ENCODE measurements at regions not wholly inside any gene's neighbourhood (a gene's known extent, or its start where the extent isn't known, plus 50 kb on each side); places are given as distances from the start of the nearest gene placed in this dataset.

GRCh38 chrX:7280520-7280919 lies 132.6 kb upstream of the PUDP start:
- Mint-ChIP-seq H3K4me3 (no peak overlapping the region), H3K27me3 (no peaks in the 10 kb centered on the region)
- ATAC-seq: no peak

GRCh38 chrX:7272346-7272745 lies 124.4 kb upstream of the PUDP start:
- Mint-ChIP-seq H3K9me3 (no peaks in the 10 kb centered on the region), H3K27ac (no peak overlapping the region), H3K36me3 (ENCODE audit: low read depth) (no peaks in the 10 kb centered on the region), H3K4me1 (no peaks in the 10 kb centered on the region), H3K27me3 (no peaks in the 10 kb centered on the region), H3K4me3 (no peak overlapping the region)
- no peak for DNase-seq
- ATAC-seq: no peak

More at GRCh38 chrX:7280520-7280919, 132.6 kb upstream of the PUDP start:
- DNase-seq: no peak
- Mint-ChIP-seq H3K9me3 (no peaks in the 10 kb centered on the region), H3K4me1 (no peaks in the 10 kb centered on the region), H3K27ac (no peak overlapping the region), H3K36me3 (ENCODE audit: low read depth) (no peaks in the 10 kb centered on the region)

GRCh38 chrX:7270933-7271332 lies 123.0 kb upstream of the PUDP start:
- H3K27ac Mint-ChIP-seq: no peak overlapping the region
- no peaks in the 10 kb centered on the region for H3K4me1 Mint-ChIP-seq
- no peaks in the 10 kb centered on the region for H3K27me3 Mint-ChIP-seq
- H3K36me3 Mint-ChIP-seq (ENCODE audit: low read depth): no peaks in the 10 kb centered on the region
- no peak overlapping the region for H3K4me3 Mint-ChIP-seq
- ATAC-seq (no peak), DNase-seq (no peak)
- H3K9me3 Mint-ChIP-seq: no peaks in the 10 kb centered on the region

- no peak for DNase-seq
- Mint-ChIP-seq H3K27me3 (no peaks in the 10 kb centered on the region), H3K9me3 (no peaks in the 10 kb centered on the region), H3K4me3 (no peak overlapping the region), H3K4me1 (no peaks in the 10 kb centered on the region), H3K36me3 (ENCODE audit: low read depth) (no peaks in the 10 kb centered on the region), H3K27ac (no peak overlapping the region)
- no peak for ATAC-seq
These were observed 122.0 kb upstream of the PUDP start for GRCh38 chrX:7269991-7270390.

- H3K9me3 Mint-ChIP-seq: no peaks in the 10 kb centered on the region
- no peaks in the 10 kb centered on the region for H3K4me1 Mint-ChIP-seq
- DNase-seq (no peak), ATAC-seq (no peak)
- H3K4me3 Mint-ChIP-seq: no peak overlapping the region
- no peaks in the 10 kb centered on the region for H3K36me3 Mint-ChIP-seq (ENCODE audit: low read depth)
- no peaks in the 10 kb centered on the region for H3K27me3 Mint-ChIP-seq
- no peak overlapping the region for H3K27ac Mint-ChIP-seq
These were observed 121.6 kb upstream of the PUDP start for GRCh38 chrX:7269589-7269988.

GRCh38 chrX:7266288-7266687 lies 118.3 kb upstream of the PUDP start:
- DNase-seq: no peak
- ATAC-seq: no peak
- Mint-ChIP-seq H3K9me3 (no peaks in the 10 kb centered on the region), H3K27ac (no peak overlapping the region), H3K36me3 (ENCODE audit: low read depth) (peaks cover 2% of the 10 kb centered on the region), H3K27me3 (no peaks in the 10 kb centered on the region), H3K4me3 (no peak overlapping the region), H3K4me1 (peaks cover 4% of the 10 kb centered on the region)

- Mint-ChIP-seq H3K27ac (no peak overlapping the region), H3K9me3 (no peaks in the 10 kb centered on the region), H3K4me3 (no peak overlapping the region), H3K27me3 (no peaks in the 10 kb centered on the region), H3K36me3 (ENCODE audit: low read depth) (peaks cover 5% of the 10 kb centered on the region), H3K4me1 (peaks cover 4% of the 10 kb centered on the region)
- DNase-seq: no peak
- no peak for ATAC-seq
These were observed 116.4 kb upstream of the PUDP start for GRCh38 chrX:7264399-7264798.

- no peak overlapping the region for H3K27ac Mint-ChIP-seq
- H3K27me3 Mint-ChIP-seq: no peaks in the 10 kb centered on the region
- DNase-seq: no peak
- H3K4me3 Mint-ChIP-seq: no peak overlapping the region
- H3K36me3 Mint-ChIP-seq (ENCODE audit: low read depth): peaks cover 6% of the 10 kb centered on the region
- H3K9me3 Mint-ChIP-seq: no peaks in the 10 kb centered on the region
- no peak for ATAC-seq
- H3K4me1 Mint-ChIP-seq: peaks cover 4% of the 10 kb centered on the region
These were observed 116.0 kb upstream of the PUDP start for GRCh38 chrX:7263961-7264360.

- ATAC-seq (no peak), DNase-seq (no peak)
- H3K36me3 Mint-ChIP-seq (ENCODE audit: low read depth): peaks cover 8% of the 10 kb centered on the region
- H3K4me1 Mint-ChIP-seq: peaks cover 4% of the 10 kb centered on the region
- H3K4me3 Mint-ChIP-seq: no peak overlapping the region
- no peaks in the 10 kb centered on the region for H3K9me3 Mint-ChIP-seq
- H3K27ac Mint-ChIP-seq: no peak overlapping the region
- H3K27me3 Mint-ChIP-seq: no peaks in the 10 kb centered on the region
These were observed 115.4 kb upstream of the PUDP start for GRCh38 chrX:7263330-7263729.

- Mint-ChIP-seq H3K27me3 (no peaks in the 10 kb centered on the region), H3K9me3 (no peaks in the 10 kb centered on the region), H3K36me3 (ENCODE audit: low read depth) (peaks cover 8% of the 10 kb centered on the region), H3K4me1 (peaks cover 4% of the 10 kb centered on the region), H3K4me3 (no peak overlapping the region), H3K27ac (no peak overlapping the region)
- no peak for ATAC-seq
- DNase-seq: no peak
These were observed 114.6 kb upstream of the PUDP start for GRCh38 chrX:7262551-7262950.

- Mint-ChIP-seq H3K27ac (no peak overlapping the region), H3K9me3 (no peaks in the 10 kb centered on the region), H3K4me3 (no peak overlapping the region), H3K36me3 (ENCODE audit: low read depth) (peaks cover 8% of the 10 kb centered on the region), H3K27me3 (no peaks in the 10 kb centered on the region), H3K4me1 (peaks cover 4% of the 10 kb centered on the region)
- ATAC-seq: no peak
- no peak for DNase-seq
These were observed 113.8 kb upstream of the PUDP start for GRCh38 chrX:7261672-7262332.

GRCh38 chrX:7254144-7254543 lies 106.2 kb upstream of the PUDP start:
- H3K27ac Mint-ChIP-seq: no peak overlapping the region
- peaks cover 9% of the 10 kb centered on the region for H3K36me3 Mint-ChIP-seq (ENCODE audit: low read depth)
- no peak overlapping the region for H3K4me3 Mint-ChIP-seq
- no peak for DNase-seq
- H3K27me3 Mint-ChIP-seq: no peaks in the 10 kb centered on the region
- H3K4me1 Mint-ChIP-seq: no peaks in the 10 kb centered on the region
- no peak for ATAC-seq
- no peaks in the 10 kb centered on the region for H3K9me3 Mint-ChIP-seq

- H3K27ac Mint-ChIP-seq: no peak overlapping the region
- ATAC-seq: no peak
- no peak for DNase-seq
- no peaks in the 10 kb centered on the region for H3K4me1 Mint-ChIP-seq
- H3K4me3 Mint-ChIP-seq: no peak overlapping the region
- H3K27me3 Mint-ChIP-seq: no peaks in the 10 kb centered on the region
- H3K9me3 Mint-ChIP-seq: no peaks in the 10 kb centered on the region
- H3K36me3 Mint-ChIP-seq (ENCODE audit: low read depth): peaks cover 6% of the 10 kb centered on the region
These were observed 105.6 kb upstream of the PUDP start for GRCh38 chrX:7253565-7253964.

GRCh38 chrX:7252013-7252610 lies 104.2 kb upstream of the PUDP start:
- H3K36me3 Mint-ChIP-seq (ENCODE audit: low read depth): peaks cover 6% of the 10 kb centered on the region
- no peak overlapping the region for H3K4me3 Mint-ChIP-seq
- H3K27ac Mint-ChIP-seq: no peak overlapping the region
- no peaks in the 10 kb centered on the region for H3K9me3 Mint-ChIP-seq
- DNase-seq: no peak
- H3K4me1 Mint-ChIP-seq: no peaks in the 10 kb centered on the region
- no peaks in the 10 kb centered on the region for H3K27me3 Mint-ChIP-seq
- no peak for ATAC-seq

- Mint-ChIP-seq H3K36me3 (ENCODE audit: low read depth) (no peaks in the 10 kb centered on the region), H3K4me3 (no peak overlapping the region), H3K27me3 (no peaks in the 10 kb centered on the region), H3K27ac (no peak overlapping the region), H3K9me3 (no peaks in the 10 kb centered on the region), H3K4me1 (no peaks in the 10 kb centered on the region)
- DNase-seq: no peak
- ATAC-seq: no peak
These were observed 99.4 kb upstream of the PUDP start for GRCh38 chrX:7247346-7247745.

GRCh38 chrX:7244405-7244804 lies 96.5 kb upstream of the PUDP start:
- no peaks in the 10 kb centered on the region for H3K36me3 Mint-ChIP-seq (ENCODE audit: low read depth)
- H3K4me1 Mint-ChIP-seq: no peaks in the 10 kb centered on the region
- H3K4me3 Mint-ChIP-seq: no peak overlapping the region
- H3K9me3 Mint-ChIP-seq: no peaks in the 10 kb centered on the region
- no peak overlapping the region for H3K27ac Mint-ChIP-seq
- no peaks in the 10 kb centered on the region for H3K27me3 Mint-ChIP-seq
- DNase-seq: no peak
- ATAC-seq: no peak

All from activated naive CD8-positive, alpha-beta T cell treated with anti-CD3 and anti-CD28 coated beads, Interleukin-2, amount 50 U/mL, for 24 hours (primary cell).